H9 (cell line): ENCODE measurements at regions not wholly inside any gene's neighbourhood (a gene's known extent, or its start where the extent isn't known, plus 50 kb on each side); places are given as distances from the start of the nearest gene placed in this dataset.
A peak's percentile ranks its signal among the peaks of the same experiment; 100 is the strongest.

Source experiments
- DNase-seq: peaks from one replicate; pipeline ENCODE4 v3.0.0-alpha.2; 2017
- H2AFZ ChIP-seq: one replicate; pipeline ENCODE4 v1.6.1; 2013; ENCODE audit warnings: mild to moderate bottlenecking, low read length, control low read depth, moderate library complexity
- H2AK5ac ChIP-seq: 2 replicates; pipeline ENCODE4 v1.6.1; 2013; ENCODE audit warnings: low read length, control low read depth, mixed read lengths; ENCODE audit not compliant: insufficient read length
- H2BK120ac ChIP-seq: one replicate; pipeline ENCODE4 v1.6.1; 2013; ENCODE audit warnings: low read depth, mild to moderate bottlenecking, low read length, control low read depth, inconsistent platforms; ENCODE audit not compliant: poor library complexity, severe bottlenecking
- H2BK12ac ChIP-seq: 2 replicates; pipeline ENCODE4 v1.6.1; 2013; ENCODE audit warnings: low read length, control low read depth, mixed read lengths, low read depth; ENCODE audit not compliant: insufficient read length
- H2BK15ac ChIP-seq: 2 replicates; pipeline ENCODE4 v1.6.1; 2013; ENCODE audit warnings: low read depth, low read length, control low read depth
- H2BK20ac ChIP-seq: one replicate; pipeline ENCODE4 v1.6.1; 2013; ENCODE audit warnings: low read depth, mild to moderate bottlenecking, low read length, control low read depth, inconsistent platforms; ENCODE audit not compliant: poor library complexity, severe bottlenecking
- H2BK5ac ChIP-seq: 2 replicates; pipeline ENCODE4 v1.6.1; 2013; ENCODE audit warnings: low read length, control low read depth, mixed read lengths; ENCODE audit not compliant: insufficient read length
- H3K14ac ChIP-seq: 2 replicates; pipeline ENCODE4 v1.6.1; 2013; ENCODE audit warnings: low read length, control low read depth; ENCODE audit not compliant: insufficient read depth
- H3K18ac ChIP-seq: 2 replicates; pipeline ENCODE4 v1.6.1; 2013; ENCODE audit warnings: low read depth, mild to moderate bottlenecking, mixed read lengths, low read length, control low read depth; ENCODE audit not compliant: insufficient read length
- H3K23ac ChIP-seq: 2 replicates; pipeline ENCODE4 v1.6.1; 2013; ENCODE audit warnings: low read length, control low read depth, mixed read lengths, low read depth; ENCODE audit not compliant: insufficient read length
- H3K23me2 ChIP-seq: 2 replicates; pipeline ENCODE4 v1.6.1; 2013; ENCODE audit warnings: low read depth, mild to moderate bottlenecking, mixed read lengths, low read length, control low read depth; ENCODE audit not compliant: insufficient read length, poor library complexity, severe bottlenecking
- H3K27ac ChIP-seq: 2 replicates; pipeline ENCODE4 v1.5.1; 2013; ENCODE audit warnings: low read length, control low read depth, mixed read lengths, low read depth; ENCODE audit not compliant: insufficient read length
- H3K27me3 ChIP-seq: 2 replicates; pipeline ENCODE4 v1.6.1; 2013; ENCODE audit warnings: low read length, control low read depth, inconsistent platforms; ENCODE audit not compliant: insufficient read depth
- H3K4ac ChIP-seq: 2 replicates; pipeline ENCODE4 v1.6.1; 2013; ENCODE audit warnings: low read depth, mild to moderate bottlenecking, control low read depth, inconsistent platforms, low read length, moderate library complexity
- H3K4me1 ChIP-seq: 2 replicates; pipeline ENCODE4 v1.6.1; 2013; ENCODE audit warnings: low read length, control low read depth, inconsistent platforms; ENCODE audit not compliant: insufficient read depth
- H3K4me2 ChIP-seq: 2 replicates; pipeline ENCODE4 v1.6.1; 2013; ENCODE audit warnings: low read length, control low read depth, mixed read lengths; ENCODE audit not compliant: insufficient read length, insufficient read depth
- H3K56ac ChIP-seq: 2 replicates; pipeline ENCODE4 v1.6.1; 2013; ENCODE audit warnings: low read depth, mild to moderate bottlenecking, mixed read lengths, low read length, control low read depth; ENCODE audit not compliant: insufficient read length
- H3K79me1 ChIP-seq: 2 replicates; pipeline ENCODE4 v1.6.1; 2013; ENCODE audit warnings: low read depth, mild to moderate bottlenecking, moderate library complexity, low read length, control low read depth, inconsistent platforms; ENCODE audit not compliant: insufficient read depth, poor library complexity, severe bottlenecking
- H3K79me2 ChIP-seq: 2 replicates; pipeline ENCODE4 v1.6.1; 2013; ENCODE audit warnings: low read length, control low read depth, inconsistent platforms; ENCODE audit not compliant: insufficient read depth
- H3K9ac ChIP-seq: 2 replicates; pipeline ENCODE4 v1.6.1; 2013; ENCODE audit warnings: low read length, control low read depth, mixed read lengths; ENCODE audit not compliant: insufficient read length; ENCODE audit errors: extremely low read depth
- H3K9me3 ChIP-seq: one replicate; pipeline ENCODE4 v1.6.1; 2013; ENCODE audit warnings: low read depth, low read length, inconsistent platforms; ENCODE audit not compliant: control insufficient read depth
- H3T11ph ChIP-seq: one replicate; pipeline ENCODE4 v1.6.1; 2013; ENCODE audit warnings: mild to moderate bottlenecking, low read length, control low read depth, inconsistent platforms
- H4K20me1 ChIP-seq: one replicate; pipeline ENCODE4 v1.6.1; 2013; ENCODE audit not compliant: control insufficient read depth, insufficient read length, insufficient read depth
- H4K5ac ChIP-seq: 2 replicates; pipeline ENCODE4 v1.6.1; 2013; ENCODE audit warnings: low read depth, mild to moderate bottlenecking, mixed read lengths, low read length, control low read depth; ENCODE audit not compliant: insufficient read length
- H4K8ac ChIP-seq: replicated peaks from 2 replicates; pipeline ENCODE4 v1.6.1; 2013; ENCODE audit warnings: low read length, control low read depth, mixed read lengths, low read depth; ENCODE audit not compliant: insufficient read length
- H4K91ac ChIP-seq: 2 replicates; pipeline ENCODE4 v1.6.1; 2013; ENCODE audit warnings: low read depth, mild to moderate bottlenecking, moderate library complexity, mixed read lengths, low read length, control low read depth; ENCODE audit not compliant: insufficient read length
- H3K27ac Mint-ChIP-seq, 3 experiments: 2 replicates in 2 of 3; 3 replicates in 1 of 3; pipeline ENCODE4 v1.8.0; 2020 to 2021; ENCODE audit warnings: mixed read lengths in 3 of 3, mild to moderate bottlenecking in 1 of 3, moderate library complexity in 1 of 3
- H3K27me3 Mint-ChIP-seq: 2 replicates; pipeline ENCODE4 v1.8.0; 2021; ENCODE audit warnings: low read depth, mild to moderate bottlenecking, moderate library complexity, mixed read lengths
- H3K36me3 Mint-ChIP-seq, 3 experiments: 2 replicates in 2 of 3; 3 replicates in 1 of 3; pipeline ENCODE4 v1.8.0; 2020 to 2021; ENCODE audit warnings: low read depth in 3 of 3, mixed read lengths in 3 of 3; ENCODE audit not compliant: insufficient read depth in 1 of 3
- H3K4me1 Mint-ChIP-seq, 2 experiments: 2 replicates each; pipeline ENCODE4 v1.8.0; 2020; ENCODE audit warnings: mixed read lengths in 2 of 2
- H3K4me3 Mint-ChIP-seq, 2 experiments: 2 replicates in 1 of 2; 3 replicates in 1 of 2; pipeline ENCODE4 v1.8.0; 2020 to 2021; ENCODE audit warnings: mild to moderate bottlenecking in 2 of 2, mixed read lengths in 2 of 2, moderate library complexity in 1 of 2
- H3K9me3 Mint-ChIP-seq, 2 experiments: 2 replicates in 1 of 2; 3 replicates in 1 of 2; pipeline ENCODE4 v1.8.0; 2020; ENCODE audit warnings: mild to moderate bottlenecking in 2 of 2, mixed read lengths in 2 of 2, moderate library complexity in 1 of 2
- WGBS: extraction: QIAGEN DNeasy Blood & Tissue Kit; methylation state at CpG from one replicate; pipeline ENCODE4 v1.1.7; 2013; ENCODE audit warnings: missing lambda C conversion rate, low lambda C conversion rate, mixed read lengths; ENCODE audit not compliant: insufficient read length; ENCODE audit errors: extremely low coverage; 5-methylcytosine and 5-hydroxymethylcytosine counted together
- TF ChIP-seq, protein P1 (sequence below): fragments of 200-600 bp; sonication (generic); conservative IDR thresholded peaks from 3 replicates; pipeline ENCODE4 v1.8.0; 2021; ENCODE audit warnings: antibody characterized with exemption, mild to moderate bottlenecking

DNA sequence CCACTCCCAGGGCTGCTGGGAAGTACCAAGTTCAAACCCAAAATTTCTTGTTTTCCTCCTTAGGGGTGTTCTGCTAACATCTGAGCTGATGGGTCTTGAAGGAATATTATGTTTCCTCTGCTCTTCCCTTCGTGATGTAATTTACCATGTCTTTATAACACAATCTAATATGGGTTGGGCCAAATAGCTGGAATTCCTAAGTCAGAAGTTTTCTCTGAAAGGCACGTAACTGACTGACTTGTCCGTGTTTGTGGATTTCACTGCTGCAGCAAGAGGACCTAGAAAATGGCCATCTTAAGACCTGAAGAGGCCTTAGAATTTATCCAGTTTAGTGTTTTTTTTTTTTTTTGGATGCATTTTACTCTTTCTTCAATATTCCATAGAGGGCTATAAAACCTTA, 256.7 kb downstream of the DCDC2C start:
- Histone ChIP-seq H4K8ac (no peak overlapping the region), H3K4me2 (no peak overlapping the region), H4K91ac (no peak overlapping the region), H3K23ac (no peak overlapping the region), H3K9me3 (no peaks in the 10 kb centered on the region), H4K5ac (no peak overlapping the region), H2AFZ (no peak overlapping the region), H3K14ac (no peak overlapping the region), H3K56ac (no peak overlapping the region), H3K79me1 (no peaks in the 10 kb centered on the region), H3K4me1 (no peaks in the 10 kb centered on the region), H3K4ac (no peak overlapping the region), H2AK5ac (no peak overlapping the region), H2BK120ac (no peak overlapping the region), H3K27ac (no peak overlapping the region), H2BK12ac (no peak overlapping the region), H2BK5ac (no peak overlapping the region), H3T11ph (no peak overlapping the region), H3K27me3 (no peaks in the 10 kb centered on the region), H3K18ac (no peak overlapping the region), H2BK15ac (no peak overlapping the region), H2BK20ac (no peak overlapping the region), H3K9ac (no peak overlapping the region), H3K79me2 (no peaks in the 10 kb centered on the region), H4K20me1 (no peaks in the 10 kb centered on the region), H3K23me2 (no peaks in the 10 kb centered on the region)
- TF ChIP-seq, protein P1, sequence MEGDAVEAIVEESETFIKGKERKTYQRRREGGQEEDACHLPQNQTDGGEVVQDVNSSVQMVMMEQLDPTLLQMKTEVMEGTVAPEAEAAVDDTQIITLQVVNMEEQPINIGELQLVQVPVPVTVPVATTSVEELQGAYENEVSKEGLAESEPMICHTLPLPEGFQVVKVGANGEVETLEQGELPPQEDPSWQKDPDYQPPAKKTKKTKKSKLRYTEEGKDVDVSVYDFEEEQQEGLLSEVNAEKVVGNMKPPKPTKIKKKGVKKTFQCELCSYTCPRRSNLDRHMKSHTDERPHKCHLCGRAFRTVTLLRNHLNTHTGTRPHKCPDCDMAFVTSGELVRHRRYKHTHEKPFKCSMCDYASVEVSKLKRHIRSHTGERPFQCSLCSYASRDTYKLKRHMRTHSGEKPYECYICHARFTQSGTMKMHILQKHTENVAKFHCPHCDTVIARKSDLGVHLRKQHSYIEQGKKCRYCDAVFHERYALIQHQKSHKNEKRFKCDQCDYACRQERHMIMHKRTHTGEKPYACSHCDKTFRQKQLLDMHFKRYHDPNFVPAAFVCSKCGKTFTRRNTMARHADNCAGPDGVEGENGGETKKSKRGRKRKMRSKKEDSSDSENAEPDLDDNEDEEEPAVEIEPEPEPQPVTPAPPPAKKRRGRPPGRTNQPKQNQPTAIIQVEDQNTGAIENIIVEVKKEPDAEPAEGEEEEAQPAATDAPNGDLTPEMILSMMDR: no peak
- Mint-ChIP-seq H3K4me3 (no peak overlapping the region), H3K36me3 (peaks cover 0 to 4% (median 0%) of the 10 kb centered on the region in 3 experiments; a peak in 2 of 7 replicates), H3K9me3 (no peaks in the 10 kb centered on the region; a peak in 2 of 5 replicates), H3K27me3 (no peaks in the 10 kb centered on the region; the same call in 1 of the 2 replicates), H3K4me1 (peaks cover 11 to 17% of the 10 kb centered on the region in 2 experiments; a peak in 3 of 4 replicates), H3K27ac (peak overlapping the region in 1 of 3 experiments; percentile 9; a peak in 1 of 7 replicates)
- no peak for DNase-seq
- no CpG with 5 or more reads among the region's 3 CpGs for WGBS
